GM23338 (cell line): ENCODE measurements at regions not wholly inside any gene's neighbourhood (a gene's known extent, or its start where the extent isn't known, plus 50 kb on each side); places are given as distances from the start of the nearest gene placed in this dataset.

ENCODE experiments used
- ATAC-seq: fragments of 200-7000 bp; cut with Tn5 transposase; 3 replicates; pipeline ENCODE4 v1.9.1; 2020
- DNase-seq: peaks from one replicate; pipeline ENCODE4 v3.0.0-alpha.2; 2015; ENCODE audit warnings: low spot score
- H2AFZ ChIP-seq: fragments of 200-600 bp; sonication (generic); 2 replicates; pipeline ENCODE4 v1.8.0; 2016; ENCODE audit warnings: antibody characterized with exemption, mild to moderate bottlenecking, moderate library complexity
- H3F3A ChIP-seq: fragments of 200-600 bp; sonication (generic); replicated peaks from 2 replicates; pipeline ENCODE4 v1.8.0; 2017; ENCODE audit warnings: antibody characterized with exemption, mixed run types, low read depth
- H3K27ac ChIP-seq: fragments of 200-600 bp; sonication (generic); 2 replicates; pipeline ENCODE4 v1.6.1; 2016; ENCODE audit warnings: low read depth
- H3K27me3 ChIP-seq: fragments of 200-600 bp; sonication (generic); 2 replicates; pipeline ENCODE4 v1.8.0; 2016; ENCODE audit warnings: mild to moderate bottlenecking, mixed run types, moderate library complexity; ENCODE audit not compliant: insufficient read depth
- H3K36me3 ChIP-seq: fragments of 200-600 bp; sonication (generic); 2 replicates; pipeline ENCODE4 v1.8.0; 2016; ENCODE audit warnings: mild to moderate bottlenecking; ENCODE audit not compliant: insufficient read depth
- H3K4me1 ChIP-seq: fragments of 200-600 bp; sonication (generic); 2 replicates; pipeline ENCODE4 v1.8.0; 2016; ENCODE audit warnings: mild to moderate bottlenecking, moderate library complexity; ENCODE audit not compliant: insufficient read depth
- H3K4me2 ChIP-seq: fragments of 200-600 bp; sonication (generic); 2 replicates; pipeline ENCODE4 v1.7.1; 2017; ENCODE audit warnings: mixed run types
- H3K4me3 ChIP-seq: fragments of 200-600 bp; sonication (generic); 2 replicates; pipeline ENCODE4 v1.6.1; 2016; ENCODE audit warnings: mixed run types
- H3K79me2 ChIP-seq: fragments of 200-600 bp; sonication (generic); replicated peaks from 2 replicates; pipeline ENCODE4 v1.8.0; 2017; ENCODE audit warnings: mild to moderate bottlenecking; ENCODE audit not compliant: insufficient read depth
- H3K9me2 ChIP-seq: fragments of 200-600 bp; sonication (generic); 2 replicates; pipeline ENCODE4 v1.8.0; 2017; ENCODE audit not compliant: insufficient read depth
- H4K20me1 ChIP-seq: fragments of 200-600 bp; sonication (generic); replicated peaks from 2 replicates; pipeline ENCODE4 v1.8.0; 2017; ENCODE audit warnings: mild to moderate bottlenecking; ENCODE audit not compliant: insufficient read depth
- H3K27ac Mint-ChIP-seq: 2 replicates; pipeline ENCODE4 v1.8.0; 2020; ENCODE audit warnings: inconsistent platforms, mild to moderate bottlenecking, moderate library complexity, mixed read lengths
- H3K27me3 Mint-ChIP-seq: 3 replicates; pipeline ENCODE4 v1.8.0; 2022; ENCODE audit warnings: low read depth, mild to moderate bottlenecking, moderate library complexity, mixed read lengths, inconsistent platforms; ENCODE audit not compliant: insufficient read depth, poor library complexity
- H3K36me3 Mint-ChIP-seq: 3 replicates; pipeline ENCODE4 v1.8.0; 2021; ENCODE audit warnings: low read depth, mild to moderate bottlenecking, inconsistent platforms, moderate library complexity, mixed read lengths
- H3K4me1 Mint-ChIP-seq: 3 replicates; pipeline ENCODE4 v1.8.0; 2020; ENCODE audit warnings: mild to moderate bottlenecking, inconsistent platforms, mixed read lengths
- H3K4me3 Mint-ChIP-seq: 3 replicates; pipeline ENCODE4 v1.8.0; 2021; ENCODE audit warnings: moderate library complexity, mild to moderate bottlenecking, inconsistent platforms, mixed read lengths
- H3K9me3 Mint-ChIP-seq: 3 replicates; pipeline ENCODE4 v1.8.0; 2020; ENCODE audit warnings: moderate library complexity, mild to moderate bottlenecking, inconsistent platforms, mixed read lengths
- CREB1 ChIP-seq: fragments of 250-450 bp; sonication (Bioruptor Pico); IDR thresholded peaks from 2 replicates; pipeline ENCODE4 v1.5.0; 2020; ENCODE audit warnings: low read depth, mild to moderate bottlenecking, moderate library complexity
- ETS1 ChIP-seq: IDR thresholded peaks from 2 replicates; pipeline ENCODE4 v1.6.1; 2016; ENCODE audit warnings: antibody characterized with exemption
- EZH2 ChIP-seq: fragments of 200-600 bp; sonication (generic); IDR thresholded peaks from one replicate; pipeline ENCODE4 v1.8.0; 2017; ENCODE audit warnings: antibody characterized with exemption, mild to moderate bottlenecking, low read depth; ENCODE audit not compliant: unreplicated experiment
- EZH2phosphoT487 ChIP-seq: fragments of 200-600 bp; sonication (generic); IDR thresholded peaks from one replicate; pipeline ENCODE4 v1.8.1; 2018; ENCODE audit warnings: antibody characterized with exemption; ENCODE audit not compliant: unreplicated experiment
- JUNB ChIP-seq: IDR thresholded peaks from one replicate; pipeline ENCODE4 v1.6.1; 2016; ENCODE audit warnings: antibody characterized with exemption; ENCODE audit not compliant: unreplicated experiment
- NANOG ChIP-seq: IDR thresholded peaks from 2 replicates; pipeline ENCODE4 v1.6.1; 2016; ENCODE audit warnings: antibody characterized with exemption, borderline replicate concordance
- POLR2AphosphoS5 ChIP-seq: IDR thresholded peaks from 2 replicates; pipeline ENCODE4 v1.6.1; 2016; ENCODE audit warnings: antibody characterized with exemption, low read depth
- STAT1 ChIP-seq: IDR thresholded peaks from one replicate; pipeline ENCODE4 v1.6.1; 2016; ENCODE audit warnings: antibody characterized with exemption; ENCODE audit not compliant: unreplicated experiment
- ZNF114 ChIP-seq: fragments of 250-450 bp; sonication (Bioruptor Pico); IDR thresholded peaks from 2 replicates; pipeline ENCODE4 v1.5.0; 2020; ENCODE audit warnings: mild to moderate bottlenecking, moderate library complexity
- ZNF331 ChIP-seq: fragments of 250-450 bp; sonication (Bioruptor Pico); IDR thresholded peaks from 2 replicates; pipeline ENCODE4 v1.5.0; 2020; ENCODE audit warnings: low read depth, mild to moderate bottlenecking, moderate library complexity
- TF ChIP-seq, protein P1 (sequence below): IDR thresholded peaks from one replicate; pipeline ENCODE4 v1.6.1; 2018; ENCODE audit warnings: antibody characterized with exemption; ENCODE audit not compliant: unreplicated experiment

DNA sequence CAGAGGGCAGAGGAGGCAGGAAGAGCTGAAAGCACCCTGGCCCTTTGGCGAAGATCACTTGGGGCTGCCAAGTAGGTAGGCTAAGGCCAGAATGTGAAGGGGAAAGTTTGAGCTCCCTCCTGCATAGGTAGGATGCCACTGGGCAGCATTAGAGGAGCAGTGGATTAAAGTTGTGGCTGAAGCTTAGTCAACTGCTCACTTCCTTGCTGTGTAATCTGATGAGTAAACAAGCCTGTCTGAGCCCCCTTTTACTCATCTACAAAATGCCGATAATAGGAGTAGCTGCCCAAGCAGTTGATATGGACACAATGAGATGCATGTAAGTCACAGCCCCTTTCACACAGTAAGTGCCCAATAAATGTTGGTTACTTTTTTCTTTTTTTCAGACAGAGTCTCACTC, 216.4 kb downstream of the MN1 start:
- Histone ChIP-seq H3K4me2 (no peak overlapping the region), H3K27me3 (no peaks in the 10 kb centered on the region), H3K9me2 (peaks cover 2% of the 10 kb centered on the region; the same call in 1 of the 2 replicates), H3K27ac (no peak overlapping the region), H3K79me2 (no peaks in the 10 kb centered on the region), H3F3A (no peaks in the 10 kb centered on the region), H3K4me1 (no peaks in the 10 kb centered on the region), H4K20me1 (no peaks in the 10 kb centered on the region), H3K4me3 (no peak overlapping the region), H3K36me3 (no peaks in the 10 kb centered on the region), H2AFZ (no peak overlapping the region)
- TF ChIP-seq EZH2 (no peak), ETS1 (no peak), POLR2AphosphoS5 (no peak)
- Mint-ChIP-seq H3K9me3 (no peaks in the 10 kb centered on the region; the same call in 2 of the 3 replicates), H3K27me3 (peaks cover 11% of the 10 kb centered on the region), H3K27ac (no peak overlapping the region), H3K4me1 (no peaks in the 10 kb centered on the region), H3K4me3 (no peak overlapping the region), H3K36me3 (no peaks in the 10 kb centered on the region)
- no peak for DNase-seq
- ATAC-seq: no peak; the same call in 2 of the 3 replicates

DNA sequence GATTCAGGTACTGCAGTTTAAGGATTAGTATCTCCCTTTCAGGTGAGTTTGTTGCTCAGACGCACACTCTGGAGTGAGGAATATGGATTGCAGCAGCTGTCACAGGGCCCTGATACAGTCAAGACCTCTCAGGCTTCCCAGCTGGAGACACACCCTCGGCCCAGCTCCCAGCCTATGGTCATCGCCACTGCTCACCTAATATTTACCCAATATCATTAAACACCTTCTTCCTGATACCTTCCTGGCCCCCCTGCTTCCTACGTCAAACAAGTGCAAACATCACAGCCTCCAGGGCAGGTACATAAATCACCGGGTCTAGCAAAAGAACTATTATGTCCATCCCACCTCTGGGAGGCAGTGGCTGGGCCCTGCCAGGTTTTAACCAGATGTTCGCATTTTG, 213.3 kb downstream of the MN1 start:
- Histone ChIP-seq H3K27ac (no peak overlapping the region), H3K4me1 (no peaks in the 10 kb centered on the region), H3K36me3 (no peaks in the 10 kb centered on the region), H4K20me1 (no peaks in the 10 kb centered on the region), H3K9me2 (peaks cover 2% of the 10 kb centered on the region; the same call in 1 of the 2 replicates), H2AFZ (no peak overlapping the region), H3K27me3 (no peaks in the 10 kb centered on the region), H3K79me2 (no peaks in the 10 kb centered on the region), H3K4me3 (no peak overlapping the region), H3K4me2 (no peak overlapping the region), H3F3A (no peaks in the 10 kb centered on the region)
- Mint-ChIP-seq H3K27ac (no peak overlapping the region), H3K4me1 (no peaks in the 10 kb centered on the region), H3K27me3 (peaks cover 6% of the 10 kb centered on the region), H3K9me3 (no peaks in the 10 kb centered on the region; the same call in 2 of the 3 replicates), H3K4me3 (no peak overlapping the region), H3K36me3 (no peaks in the 10 kb centered on the region)
- DNase-seq (no peak), ATAC-seq (no peak)
- TF ChIP-seq ZNF114: no peak
- TF ChIP-seq ZNF331 (CRISPR knock-in tag): no peak
- no peak for TF ChIP-seq JUNB
- no peak for TF ChIP-seq CREB1 (CRISPR knock-in tag)
- TF ChIP-seq NANOG: no peak
- no peak for TF ChIP-seq STAT1
- TF ChIP-seq, protein P1, sequence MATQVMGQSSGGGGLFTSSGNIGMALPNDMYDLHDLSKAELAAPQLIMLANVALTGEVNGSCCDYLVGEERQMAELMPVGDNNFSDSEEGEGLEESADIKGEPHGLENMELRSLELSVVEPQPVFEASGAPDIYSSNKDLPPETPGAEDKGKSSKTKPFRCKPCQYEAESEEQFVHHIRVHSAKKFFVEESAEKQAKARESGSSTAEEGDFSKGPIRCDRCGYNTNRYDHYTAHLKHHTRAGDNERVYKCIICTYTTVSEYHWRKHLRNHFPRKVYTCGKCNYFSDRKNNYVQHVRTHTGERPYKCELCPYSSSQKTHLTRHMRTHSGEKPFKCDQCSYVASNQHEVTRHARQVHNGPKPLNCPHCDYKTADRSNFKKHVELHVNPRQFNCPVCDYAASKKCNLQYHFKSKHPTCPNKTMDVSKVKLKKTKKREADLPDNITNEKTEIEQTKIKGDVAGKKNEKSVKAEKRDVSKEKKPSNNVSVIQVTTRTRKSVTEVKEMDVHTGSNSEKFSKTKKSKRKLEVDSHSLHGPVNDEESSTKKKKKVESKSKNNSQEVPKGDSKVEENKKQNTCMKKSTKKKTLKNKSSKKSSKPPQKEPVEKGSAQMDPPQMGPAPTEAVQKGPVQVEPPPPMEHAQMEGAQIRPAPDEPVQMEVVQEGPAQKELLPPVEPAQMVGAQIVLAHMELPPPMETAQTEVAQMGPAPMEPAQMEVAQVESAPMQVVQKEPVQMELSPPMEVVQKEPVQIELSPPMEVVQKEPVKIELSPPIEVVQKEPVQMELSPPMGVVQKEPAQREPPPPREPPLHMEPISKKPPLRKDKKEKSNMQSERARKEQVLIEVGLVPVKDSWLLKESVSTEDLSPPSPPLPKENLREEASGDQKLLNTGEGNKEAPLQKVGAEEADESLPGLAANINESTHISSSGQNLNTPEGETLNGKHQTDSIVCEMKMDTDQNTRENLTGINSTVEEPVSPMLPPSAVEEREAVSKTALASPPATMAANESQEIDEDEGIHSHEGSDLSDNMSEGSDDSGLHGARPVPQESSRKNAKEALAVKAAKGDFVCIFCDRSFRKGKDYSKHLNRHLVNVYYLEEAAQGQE: no peak
- TF ChIP-seq ETS1: no peak
- no peak for TF ChIP-seq EZH2
- no peak for TF ChIP-seq EZH2phosphoT487
